K562 (cell line): ENCODE measurements at regions not wholly inside any gene's neighbourhood (a gene's known extent, or its start where the extent isn't known, plus 50 kb on each side); places are given as distances from the start of the nearest gene placed in this dataset.
A peak's percentile ranks its signal among the peaks of the same experiment; 100 is the strongest.

Experiments used
- ATAC-seq: fragments of 200-7000 bp; cut with Tn5 transposase; 3 replicates; pipeline ENCODE4 v1.9.1; 2020; ENCODE audit warnings: moderate library complexity
- BruUV-seq: library from RNA; stranded (reverse); fragments of 400-500 nt; replicated peaks from 2 replicates; lab custom pipeline; 2021; lab: Mats Ljungman, UMichigan
- CTCF ChIA-PET: fragments of 300-600 bp; formaldehyde crosslinking; extraction: SDS; loops from one replicate; lab custom pipeline; 2021; ENCODE audit warnings: low intra/inter-chr PET ratio; lab: Yijun Ruan, JAX
- POLR2A ChIA-PET: fragments of 300-600, 350-650 bp; sonication (Branson Sonifier 250); formaldehyde crosslinking; extraction: SDS; loops from one replicate; lab custom pipeline; 2021; ENCODE audit warnings: antibody characterized with exemption, inconsistent platforms; lab: Yijun Ruan, JAX
- DNase-seq, 4 experiments: peaks; one replicate each; pipeline versions ENCODE4 v3.0.0 to v3.0.0-alpha.2; 2011 to 2018; ENCODE audit warnings: low spot score in 3 of 4, mixed read lengths in 3 of 4; ENCODE audit errors: extremely low read depth in 1 of 4
- FAIRE-seq: peaks from 2 replicates; lab custom pipeline; 2011; peaks lifted over from hg19 to GRCh38; lab: Jason Lieb, UNC
- H2AFZ ChIP-seq: 2 replicates; pipeline ENCODE4 v1.6.0; 2011; ENCODE audit warnings: low read depth, low read length, control low read depth, inconsistent platforms
- H3K27ac ChIP-seq: fragments of 200-600 bp; 3 replicates; pipeline ENCODE4 v1.8.0; 2011; ENCODE audit warnings: low read depth, mild to moderate bottlenecking, control low read depth, inconsistent platforms, low read length, moderate library complexity, mixed read lengths; ENCODE audit errors: extremely low read depth
- H3K27me3 ChIP-seq, 2 experiments: fragments of 300-600 bp in 1 of 2; 2 replicates in 1 of 2; 3 replicates in 1 of 2; pipeline versions ENCODE4 v1.6.0 to v1.8.0; 2011; ENCODE audit warnings: inconsistent platforms in 2 of 2, low read length in 2 of 2, mild to moderate bottlenecking in 1 of 2, mixed read lengths in 1 of 2, moderate library complexity in 1 of 2; ENCODE audit not compliant: control insufficient read depth in 2 of 2, insufficient read depth in 2 of 2
- H3K36me3 ChIP-seq: fragments of 300-600 bp; 3 replicates; pipeline ENCODE4 v1.8.0; 2011; ENCODE audit warnings: mild to moderate bottlenecking, low read length, inconsistent platforms; ENCODE audit not compliant: control insufficient read depth, insufficient read depth
- H3K4me1 ChIP-seq, 2 experiments: fragments of 200-600 bp in 1 of 2; replicated peaks in 1 of 2; 2 replicates in 1 of 2; 3 replicates in 1 of 2; pipeline versions ENCODE4 v1.5.1 to v1.8.0; 2011; ENCODE audit warnings: inconsistent platforms in 2 of 2, low read length in 2 of 2, mild to moderate bottlenecking in 1 of 2, mixed read lengths in 1 of 2, moderate library complexity in 1 of 2; ENCODE audit not compliant: control insufficient read depth in 2 of 2, insufficient read depth in 2 of 2
- H3K4me2 ChIP-seq: 2 replicates; pipeline ENCODE4 v1.6.1; 2011; ENCODE audit warnings: low read length, control low read depth, inconsistent platforms, mixed read lengths; ENCODE audit not compliant: insufficient read depth
- H3K4me3 ChIP-seq: fragments of 200-600 bp; sonication (generic), shearing (Covaris generic); 2 replicates; pipeline ENCODE4 v1.5.1; 2016; ENCODE audit warnings: control low read depth, inconsistent platforms
- H3K79me2 ChIP-seq: fragments of 200-600 bp; 3 replicates; pipeline ENCODE4 v1.8.0; 2011; ENCODE audit warnings: low read length, inconsistent platforms; ENCODE audit not compliant: control insufficient read depth, insufficient read depth
- H3K9ac ChIP-seq, 2 experiments: 2 replicates each; pipeline versions ENCODE4 v1.6.0 to v1.6.1; 2011; ENCODE audit warnings: low read depth in 2 of 2, low read length in 2 of 2, control low read depth in 1 of 2, inconsistent platforms in 1 of 2, mild to moderate bottlenecking in 1 of 2, mixed read lengths in 1 of 2; ENCODE audit not compliant: insufficient read depth in 1 of 2
- H3K9me1 ChIP-seq: one replicate; pipeline ENCODE4 v1.6.0; 2011; ENCODE audit warnings: inconsistent platforms, mild to moderate bottlenecking, low read length, moderate library complexity; ENCODE audit not compliant: control insufficient read depth, insufficient read depth
- H3K9me3 ChIP-seq: replicated peaks from 2 replicates; pipeline ENCODE4 v1.5.1; 2011; ENCODE audit warnings: low read depth, low read length, inconsistent platforms; ENCODE audit not compliant: control insufficient read depth, insufficient read depth
- H4K20me1 ChIP-seq: replicated peaks from 2 replicates; pipeline ENCODE4 v1.6.1; 2011; ENCODE audit warnings: low read length, inconsistent platforms, mixed read lengths; ENCODE audit not compliant: control insufficient read depth, insufficient read depth
- AFF1 ChIP-seq, 2 experiments: fragments of 450-650 bp; IDR thresholded peaks; 2 replicates each; pipeline ENCODE4 v1.6.1; 2018; ENCODE audit warnings: mild to moderate bottlenecking in 2 of 2, low read depth in 1 of 2; ENCODE audit not compliant: partially characterized antibody in 2 of 2
- CREB3 ChIP-seq: fragments of 450-650 bp; conservative IDR thresholded peaks from 2 replicates; pipeline ENCODE4 v1.6.1; 2016; ENCODE audit warnings: missing genetic modification characterization, low read depth, mild to moderate bottlenecking, missing compliant biosample characterization, moderate library complexity
- E2F3 ChIP-seq: fragments of 250-450 bp; sonication (Bioruptor Pico); IDR thresholded peaks from 2 replicates; pipeline ENCODE4 v1.4.0; 2020; ENCODE audit warnings: mild to moderate bottlenecking
- POU5F1 ChIP-seq: fragments of 150-350 bp; IDR thresholded peaks from 2 replicates; pipeline ENCODE4 v1.6.1; 2014; ENCODE audit warnings: borderline replicate concordance, low read length, low read depth, mild to moderate bottlenecking; ENCODE audit not compliant: partially characterized antibody
- ZFX ChIP-seq: sonication (generic); formaldehyde crosslinking; IDR thresholded peaks from 2 replicates; pipeline ENCODE4 v1.8.0; 2022; ENCODE audit warnings: mild to moderate bottlenecking, missing genetic modification reagents, moderate library complexity
- ZNF830 ChIP-seq: fragments of 250-450 bp; sonication (Bioruptor Pico); IDR thresholded peaks from 2 replicates; pipeline ENCODE4 v1.5.0; 2021; ENCODE audit warnings: mild to moderate bottlenecking
- WGBS: fragments of 100-300 bp; shearing (Covaris generic); methylation state at CpG from one replicate; pipeline ENCODE4 v1.1.6; 2016; ENCODE audit warnings: low coverage, mixed read lengths; ENCODE audit not compliant: insufficient coverage; ENCODE audit errors: missing lambda C conversion rate; 5-methylcytosine and 5-hydroxymethylcytosine counted together
- in situ Hi-C: fragments of 300-500 bp; cut with MboI; formaldehyde crosslinking; loops from 4 replicates; pipeline ENCODE4 v1.15.0; 2018; ENCODE audit warnings: inconsistent platforms, mixed read lengths
- intact Hi-C: fragments of 100-400 bp; cut with micrococcal nuclease; formaldehyde crosslinking; loops from 2 replicates; pipeline ENCODE4 v1.14.2; 2022
- TF ChIP-seq, protein P1 (sequence below): fragments of 250-450 bp; sonication (Bioruptor Pico); IDR thresholded peaks from 2 replicates; pipeline ENCODE4 v1.9.0; 2021; ENCODE audit warnings: mild to moderate bottlenecking, inconsistent platforms

DNA sequence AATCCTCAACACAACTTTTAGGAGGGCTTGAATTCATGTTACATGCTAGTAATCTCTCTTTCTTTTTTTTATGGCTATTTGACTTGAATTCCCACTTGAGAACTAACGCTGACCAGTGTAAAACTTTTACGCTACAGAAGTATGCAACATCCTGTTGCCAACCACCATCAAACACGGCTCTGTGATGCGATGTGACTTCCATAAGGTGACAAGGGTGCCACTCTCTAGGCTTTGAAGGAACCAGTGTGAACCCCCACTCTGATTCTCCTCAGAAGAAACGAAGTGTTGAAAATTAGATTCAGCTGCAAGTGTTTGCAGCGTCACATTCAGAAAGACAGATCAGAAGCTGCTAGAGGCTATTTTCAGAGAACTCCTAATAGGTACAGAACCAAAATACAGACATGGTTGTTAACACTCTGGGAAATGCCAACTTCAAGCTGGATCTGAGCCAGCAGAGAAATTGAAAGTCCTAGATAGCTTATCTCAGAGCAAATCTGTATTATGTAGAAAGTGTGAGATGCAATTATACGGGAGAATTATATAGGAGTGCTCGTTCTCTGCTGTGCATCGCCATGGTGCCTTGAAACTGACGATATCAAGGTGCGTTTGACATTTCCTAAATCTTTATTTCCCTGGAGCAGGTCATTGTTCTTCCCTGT, 271.2 kb downstream of the LPIN1 start:
- no peak overlapping the region for H3K4me2 ChIP-seq
- H3K9ac ChIP-seq: no peak overlapping the region
- intact Hi-C loops (no loop called here), in situ Hi-C loops (no loop called here)
- no peaks in the 10 kb centered on the region for H3K36me3 ChIP-seq
- POLR2A ChIA-PET: no interaction called here
- no peaks in the 10 kb centered on the region for H4K20me1 ChIP-seq
- no peaks in the 10 kb centered on the region for H3K79me2 ChIP-seq
- DNase-seq (no peak), FAIRE-seq (no peak), ATAC-seq (no peak)
- no TSS peak for BruUV-seq
- H3K27me3 ChIP-seq: no peaks in the 10 kb centered on the region
- no peak overlapping the region for H3K4me3 ChIP-seq
- peaks cover 20% of the 10 kb centered on the region for H3K9me3 ChIP-seq
- H2AFZ ChIP-seq: 0 out of 2 replicates have a peak overlapping the region, but pooled peaks have one; percentile 1
- no peaks in the 10 kb centered on the region for H3K9me1 ChIP-seq
- H3K4me1 ChIP-seq: no peaks in the 10 kb centered on the region; a peak in 1 of 5 replicates
- TF ChIP-seq ZNF830 (CRISPR knock-in tag) (no peak), AFF1 (IDR thresholded peaks at IDR 0.05; ENCODE audit: low read depth in 1 of 2, partially characterized antibody in 2 of 2) (no peak), ZFX (CRISPR knock-in tag) (no peak), CREB3 (tag) (no peak), POU5F1 (no peak), E2F3 (CRISPR knock-in tag) (no peak)
- TF ChIP-seq, protein P1, sequence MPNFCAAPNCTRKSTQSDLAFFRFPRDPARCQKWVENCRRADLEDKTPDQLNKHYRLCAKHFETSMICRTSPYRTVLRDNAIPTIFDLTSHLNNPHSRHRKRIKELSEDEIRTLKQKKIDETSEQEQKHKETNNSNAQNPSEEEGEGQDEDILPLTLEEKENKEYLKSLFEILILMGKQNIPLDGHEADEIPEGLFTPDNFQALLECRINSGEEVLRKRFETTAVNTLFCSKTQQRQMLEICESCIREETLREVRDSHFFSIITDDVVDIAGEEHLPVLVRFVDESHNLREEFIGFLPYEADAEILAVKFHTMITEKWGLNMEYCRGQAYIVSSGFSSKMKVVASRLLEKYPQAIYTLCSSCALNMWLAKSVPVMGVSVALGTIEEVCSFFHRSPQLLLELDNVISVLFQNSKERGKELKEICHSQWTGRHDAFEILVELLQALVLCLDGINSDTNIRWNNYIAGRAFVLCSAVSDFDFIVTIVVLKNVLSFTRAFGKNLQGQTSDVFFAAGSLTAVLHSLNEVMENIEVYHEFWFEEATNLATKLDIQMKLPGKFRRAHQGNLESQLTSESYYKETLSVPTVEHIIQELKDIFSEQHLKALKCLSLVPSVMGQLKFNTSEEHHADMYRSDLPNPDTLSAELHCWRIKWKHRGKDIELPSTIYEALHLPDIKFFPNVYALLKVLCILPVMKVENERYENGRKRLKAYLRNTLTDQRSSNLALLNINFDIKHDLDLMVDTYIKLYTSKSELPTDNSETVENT: no peak
- CTCF ChIA-PET: no interaction called here
- WGBS: 52% methylated on average over 11 of the region's 11 CpGs
- H3K27ac ChIP-seq: no peak overlapping the region
